A673 (cell line): ENCODE measurements at regions not wholly inside any gene's neighbourhood (a gene's known extent, or its start where the extent isn't known, plus 50 kb on each side); places are given as distances from the start of the nearest gene placed in this dataset.

ENCODE experiments used
- CTCF ChIP-seq: fragments of 300-800, 200-600 bp; sonication (generic); conservative IDR thresholded peaks from 2 replicates; pipeline ENCODE4 v1.5.1; 2017; ENCODE audit warnings: low read depth, mild to moderate bottlenecking, antibody characterized with exemption, low read length, moderate library complexity, mixed read lengths
- EZH2 ChIP-seq: fragments of 200-600 bp; sonication (generic); IDR thresholded peaks from 2 replicates; pipeline ENCODE4 v1.6.1; 2017; ENCODE audit warnings: borderline replicate concordance, low read depth, mild to moderate bottlenecking, mixed read lengths, antibody characterized with exemption, low read length; ENCODE audit not compliant: poor library complexity, severe bottlenecking

- no peak for TF ChIP-seq CTCF
- TF ChIP-seq EZH2 = no peak
Measured at GRCh38 chr1:67482733-67483482, 52.7 kb upstream of the SERBP1 start.
